Muscle layer of colon (tissue), 2 donors: ENCODE measurements at regions not wholly inside any gene's neighbourhood (a gene's known extent, or its start where the extent isn't known, plus 50 kb on each side); places are given as distances from the start of the nearest gene placed in this dataset.

Experiments used
- H3K27ac ChIP-seq: one replicate; pipeline ENCODE4 v1.7.0; 2013; ENCODE audit warnings: low read depth, mild to moderate bottlenecking, low read length, moderate library complexity
- H3K27me3 ChIP-seq, 2 donors: one replicate each; pipeline ENCODE4 v1.7.0; 2013; ENCODE audit warnings: low read length in 2 of 2, mild to moderate bottlenecking in 2 of 2; ENCODE audit not compliant: insufficient read depth in 2 of 2, control insufficient read depth in 1 of 2
- H3K36me3 ChIP-seq: one replicate; pipeline ENCODE4 v1.7.0; 2013; ENCODE audit warnings: mild to moderate bottlenecking, low read length; ENCODE audit not compliant: insufficient read depth
- H3K4me1 ChIP-seq: one replicate; pipeline ENCODE4 v1.7.0; 2013; ENCODE audit warnings: mild to moderate bottlenecking, low read length; ENCODE audit not compliant: insufficient read depth
- H3K4me3 ChIP-seq, 2 donors: one replicate each; pipeline ENCODE4 v1.7.0; 2013; ENCODE audit warnings: low read length in 2 of 2, low read depth in 1 of 2, mild to moderate bottlenecking in 1 of 2, moderate library complexity in 1 of 2
- H3K9ac ChIP-seq: one replicate; pipeline ENCODE4 v1.7.0; 2013; ENCODE audit warnings: low read length
- H3K9me3 ChIP-seq: one replicate; pipeline ENCODE4 v1.7.0; 2013; ENCODE audit warnings: mild to moderate bottlenecking, low read length
- donor health status: abdominal sarcoma.
- donor health status: Adenocarcinoma of cecum.

- Histone ChIP-seq H3K4me3 (no peak overlapping the region), H3K4me1 (no peaks in the 10 kb centered on the region), H3K9me3 (no peaks in the 10 kb centered on the region), H3K36me3 (no peaks in the 10 kb centered on the region), H3K27me3 (no peaks in the 10 kb centered on the region), H3K27ac (no peak overlapping the region), H3K9ac (no peak overlapping the region)
Observed at GRCh38 chr13:84902243-84902642, 897.0 kb downstream of the SLITRK6 start.

GRCh38 chr13:84896128-84896527 lies 903.1 kb downstream of the SLITRK6 start:
- Histone ChIP-seq H3K4me3 (no peak overlapping the region), H3K27me3 (no peaks in the 10 kb centered on the region), H3K9ac (no peak overlapping the region), H3K36me3 (no peaks in the 10 kb centered on the region), H3K27ac (no peak overlapping the region), H3K4me1 (no peaks in the 10 kb centered on the region), H3K9me3 (no peaks in the 10 kb centered on the region)

- Histone ChIP-seq H3K27ac (no peak overlapping the region), H3K4me1 (no peaks in the 10 kb centered on the region), H3K36me3 (no peaks in the 10 kb centered on the region), H3K27me3 (no peaks in the 10 kb centered on the region), H3K9ac (no peak overlapping the region), H3K9me3 (no peaks in the 10 kb centered on the region), H3K4me3 (no peak overlapping the region)
Observed at GRCh38 chr13:84894749-84895148, 904.5 kb downstream of the SLITRK6 start.

GRCh38 chr13:84885868-84886267 lies 913.4 kb downstream of the SLITRK6 start:
- Histone ChIP-seq H3K9me3 (no peaks in the 10 kb centered on the region), H3K4me1 (no peaks in the 10 kb centered on the region), H3K27me3 (no peaks in the 10 kb centered on the region), H3K9ac (no peak overlapping the region), H3K4me3 (no peak overlapping the region), H3K36me3 (no peaks in the 10 kb centered on the region), H3K27ac (no peak overlapping the region)

- H3K4me1 ChIP-seq = no peaks in the 10 kb centered on the region
- H3K9ac ChIP-seq = no peak overlapping the region
- no peaks in the 10 kb centered on the region for H3K27me3 ChIP-seq
- H3K4me3 ChIP-seq = no peak overlapping the region
- no peaks in the 10 kb centered on the region for H3K36me3 ChIP-seq
- H3K9me3 ChIP-seq = no peaks in the 10 kb centered on the region
- H3K27ac ChIP-seq = no peak overlapping the region
Observed at GRCh38 chr13:84873951-84874350, 925.3 kb downstream of the SLITRK6 start.

GRCh38 chr13:84870190-84870589 lies 929.0 kb downstream of the SLITRK6 start:
- Histone ChIP-seq H3K36me3 (no peaks in the 10 kb centered on the region), H3K27ac (no peak overlapping the region), H3K4me3 (no peak overlapping the region)

GRCh38 chr13:84867246-84867645 lies 932.0 kb downstream of the SLITRK6 start:
- H3K4me3 ChIP-seq = no peak overlapping the region
- no peaks in the 10 kb centered on the region for H3K9me3 ChIP-seq
- H3K4me1 ChIP-seq = no peaks in the 10 kb centered on the region
- no peak overlapping the region for H3K9ac ChIP-seq
- no peak overlapping the region for H3K27ac ChIP-seq
- H3K27me3 ChIP-seq = no peaks in the 10 kb centered on the region
- no peaks in the 10 kb centered on the region for H3K36me3 ChIP-seq

More at GRCh38 chr13:84870190-84870589, 929.0 kb downstream of the SLITRK6 start:
- H3K9ac ChIP-seq = no peak overlapping the region
- no peaks in the 10 kb centered on the region for H3K9me3 ChIP-seq
- H3K4me1 ChIP-seq = no peaks in the 10 kb centered on the region
- no peaks in the 10 kb centered on the region for H3K27me3 ChIP-seq

- Histone ChIP-seq H3K4me3 (no peak overlapping the region), H3K36me3 (no peaks in the 10 kb centered on the region), H3K27ac (no peak overlapping the region), H3K27me3 (no peaks in the 10 kb centered on the region), H3K4me1 (no peaks in the 10 kb centered on the region), H3K9ac (no peak overlapping the region), H3K9me3 (no peaks in the 10 kb centered on the region)
Observed at GRCh38 chr13:84865783-84866221, 933.4 kb downstream of the SLITRK6 start.

- no peak overlapping the region for H3K9ac ChIP-seq
- no peaks in the 10 kb centered on the region for H3K4me1 ChIP-seq
- H3K27ac ChIP-seq = no peak overlapping the region
- H3K36me3 ChIP-seq = no peaks in the 10 kb centered on the region
- no peaks in the 10 kb centered on the region for H3K9me3 ChIP-seq
- no peaks in the 10 kb centered on the region for H3K27me3 ChIP-seq
- H3K4me3 ChIP-seq = no peak overlapping the region
Observed at GRCh38 chr13:84864341-84864740, 934.9 kb downstream of the SLITRK6 start.

GRCh38 chr13:84847107-84847506 lies 952.1 kb downstream of the SLITRK6 start:
- no peak overlapping the region for H3K27ac ChIP-seq
- H3K9me3 ChIP-seq = no peaks in the 10 kb centered on the region
- H3K4me3 ChIP-seq = no peak overlapping the region
- H3K9ac ChIP-seq = no peak overlapping the region
- no peaks in the 10 kb centered on the region for H3K27me3 ChIP-seq
- no peaks in the 10 kb centered on the region for H3K4me1 ChIP-seq
- no peaks in the 10 kb centered on the region for H3K36me3 ChIP-seq

- no peaks in the 10 kb centered on the region for H3K36me3 ChIP-seq
Observed at GRCh38 chr13:84845907-84846619, 953.2 kb downstream of the SLITRK6 start.

GRCh38 chr13:84844473-84844872 lies 954.7 kb downstream of the SLITRK6 start:
- no peaks in the 10 kb centered on the region for H3K27me3 ChIP-seq
- no peaks in the 10 kb centered on the region for H3K9me3 ChIP-seq
- H3K4me1 ChIP-seq = no peaks in the 10 kb centered on the region
- no peak overlapping the region for H3K4me3 ChIP-seq
- no peak overlapping the region for H3K9ac ChIP-seq
- H3K36me3 ChIP-seq = no peaks in the 10 kb centered on the region
- H3K27ac ChIP-seq = no peak overlapping the region

More at GRCh38 chr13:84845907-84846619, 953.2 kb downstream of the SLITRK6 start:
- no peaks in the 10 kb centered on the region for H3K9me3 ChIP-seq
- no peak overlapping the region for H3K27ac ChIP-seq
- H3K27me3 ChIP-seq = no peaks in the 10 kb centered on the region
- H3K9ac ChIP-seq = no peak overlapping the region
- no peaks in the 10 kb centered on the region for H3K4me1 ChIP-seq
- no peak overlapping the region for H3K4me3 ChIP-seq
